CD14-positive monocyte (primary cell): ENCODE measurements at regions not wholly inside any gene's neighbourhood (a gene's known extent, or its start where the extent isn't known, plus 50 kb on each side); places are given as distances from the start of the nearest gene placed in this dataset.

Experiments used
- DNase-seq, 3 donors: peaks; one replicate each; pipeline ENCODE4 v3.0.0-alpha.2; 2011 to 2022
- H2AFZ ChIP-seq: 2 replicates; pipeline ENCODE4 v1.6.0; 2012; ENCODE audit warnings: mild to moderate bottlenecking, low read depth, low read length, inconsistent platforms; ENCODE audit not compliant: insufficient read depth, poor library complexity, severe bottlenecking
- H3K27ac ChIP-seq, 2 donors: 1 replicate in 1 of 2; 2 replicates in 1 of 2; pipeline ENCODE4 v1.5.1; 2012 to 2013; ENCODE audit warnings: low read length in 2 of 2, control low read depth in 1 of 2, inconsistent platforms in 1 of 2, low read depth in 1 of 2, mild to moderate bottlenecking in 1 of 2
- H3K27me3 ChIP-seq, 2 donors: one replicate each; pipeline versions ENCODE4 v1.6.0 to v1.6.1; 2011 to 2013; ENCODE audit warnings: low read length in 2 of 2; ENCODE audit not compliant: control insufficient read depth in 2 of 2, insufficient read depth in 2 of 2
- H3K36me3 ChIP-seq, 2 donors: replicated peaks in 1 of 2; 1 replicate in 1 of 2; 2 replicates in 1 of 2; pipeline versions ENCODE4 v1.5.1 to v1.6.1; 2012 to 2013; ENCODE audit warnings: low read length in 2 of 2, control low read depth in 1 of 2, inconsistent platforms in 1 of 2, mild to moderate bottlenecking in 1 of 2; ENCODE audit not compliant: insufficient read depth in 2 of 2, control insufficient read depth in 1 of 2
- H3K4me1 ChIP-seq, 2 donors: 1 replicate in 1 of 2; 2 replicates in 1 of 2; pipeline versions ENCODE4 v1.5.1 to v1.6.1; 2012 to 2013; ENCODE audit warnings: low read length in 2 of 2, control low read depth in 1 of 2, inconsistent platforms in 1 of 2, mild to moderate bottlenecking in 1 of 2, moderate library complexity in 1 of 2; ENCODE audit not compliant: insufficient read depth in 2 of 2, control insufficient read depth in 1 of 2
- H3K4me2 ChIP-seq: replicated peaks from 2 replicates; pipeline ENCODE3; 2012; ENCODE audit warnings: low read length, moderate library complexity, mild to moderate bottlenecking; ENCODE audit not compliant: poor library complexity, severe bottlenecking; ENCODE audit errors: extremely low read depth
- H3K4me3 ChIP-seq, 3 experiments: fragments of 200-600 bp in 1 of 3; sonication (generic) in 1 of 3; replicated peaks in 1 of 3; 1 replicate in 2 of 3; 2 replicates in 1 of 3; pipeline ENCODE4 v1.5.1; 2011 to 2013; ENCODE audit warnings: low read length in 3 of 3, mild to moderate bottlenecking in 3 of 3, control low read depth in 2 of 3, low read depth in 2 of 3, inconsistent platforms in 1 of 3, moderate library complexity in 1 of 3
- H3K79me2 ChIP-seq: 2 replicates; pipeline ENCODE4 v1.6.0; 2012; ENCODE audit warnings: mild to moderate bottlenecking, control low read depth, inconsistent platforms, low read length, moderate library complexity; ENCODE audit not compliant: insufficient read depth
- H3K9ac ChIP-seq: 2 replicates; pipeline ENCODE4 v1.6.0; 2017; ENCODE audit warnings: low read length, mild to moderate bottlenecking; ENCODE audit not compliant: insufficient read depth, poor library complexity, severe bottlenecking
- H3K9me3 ChIP-seq, 2 donors: replicated peaks in 1 of 2; 1 replicate in 1 of 2; 2 replicates in 1 of 2; pipeline versions ENCODE4 v1.5.1 to v1.6.1; 2012 to 2013; ENCODE audit warnings: low read length in 2 of 2, control low read depth in 1 of 2; ENCODE audit not compliant: control insufficient read depth in 1 of 2, insufficient read depth in 1 of 2
- H4K20me1 ChIP-seq: 2 replicates; pipeline ENCODE4 v1.6.0; 2012; ENCODE audit warnings: mild to moderate bottlenecking, low read length, control low read depth, moderate library complexity; ENCODE audit not compliant: insufficient read depth
- H3K27ac Mint-ChIP-seq, 7 donors: one replicate each; pipeline ENCODE4 v1.8.0; 2020; ENCODE audit warnings: mild to moderate bottlenecking in 7 of 7, mixed read lengths in 7 of 7, moderate library complexity in 6 of 7, inconsistent platforms in 2 of 7
- H3K27me3 Mint-ChIP-seq, 3 donors: one replicate each; pipeline ENCODE4 v1.8.0; 2021 to 2022; ENCODE audit warnings: low read depth in 3 of 3, mild to moderate bottlenecking in 3 of 3, mixed read lengths in 3 of 3, moderate library complexity in 3 of 3, inconsistent platforms in 1 of 3
- H3K36me3 Mint-ChIP-seq, 2 donors: one replicate each; pipeline ENCODE4 v1.8.0; 2020; ENCODE audit warnings: mixed read lengths in 2 of 2, inconsistent platforms in 1 of 2, mild to moderate bottlenecking in 1 of 2
- H3K4me1 Mint-ChIP-seq: one replicate; pipeline ENCODE4 v1.8.0; 2020; ENCODE audit warnings: mild to moderate bottlenecking, mixed read lengths
- H3K4me3 Mint-ChIP-seq, 2 donors: one replicate each; pipeline ENCODE4 v1.8.0; 2020; ENCODE audit warnings: mild to moderate bottlenecking in 2 of 2, mixed read lengths in 2 of 2, moderate library complexity in 1 of 2
- H3K9me3 Mint-ChIP-seq, 7 donors: one replicate each; pipeline ENCODE4 v1.8.0; 2020 to 2022; ENCODE audit warnings: mixed read lengths in 7 of 7, mild to moderate bottlenecking in 6 of 7, moderate library complexity in 6 of 7, inconsistent platforms in 2 of 7
- WGBS: methylation state at CpG from one replicate; pipeline ENCODE4 v1.1.5; 2013; ENCODE audit warnings: missing lambda C conversion rate; ENCODE audit not compliant: insufficient coverage; 5-methylcytosine and 5-hydroxymethylcytosine counted together
- intact Hi-C, 2 donors: fragments of 100-400 bp; cut with micrococcal nuclease; formaldehyde crosslinking; loops; one replicate each; pipeline versions ENCODE4 v1.15.0 to v1.15.1; 2023
- TF ChIP-seq, protein P1 (sequence below): fragments of 200-600 bp; IDR thresholded peaks from one replicate; pipeline ENCODE4 v1.8.0; 2022; ENCODE audit warnings: antibody characterized with exemption, mild to moderate bottlenecking

GRCh38 chr16:80208015-80208414 lies 332.8 kb upstream of the DYNLRB2 start:
- H3K36me3 ChIP-seq: no peaks in the 10 kb centered on the region
- no peak overlapping the region for H3K4me3 Mint-ChIP-seq
- H3K9me3 Mint-ChIP-seq: peaks cover 0 to 6% (median 2%) of the 10 kb centered on the region in 7 donors
- H2AFZ ChIP-seq: no peak overlapping the region
- no peaks in the 10 kb centered on the region for H3K36me3 Mint-ChIP-seq
- no peaks in the 10 kb centered on the region for H4K20me1 ChIP-seq
- H3K27ac ChIP-seq: no peak overlapping the region
- TF ChIP-seq, protein P1, sequence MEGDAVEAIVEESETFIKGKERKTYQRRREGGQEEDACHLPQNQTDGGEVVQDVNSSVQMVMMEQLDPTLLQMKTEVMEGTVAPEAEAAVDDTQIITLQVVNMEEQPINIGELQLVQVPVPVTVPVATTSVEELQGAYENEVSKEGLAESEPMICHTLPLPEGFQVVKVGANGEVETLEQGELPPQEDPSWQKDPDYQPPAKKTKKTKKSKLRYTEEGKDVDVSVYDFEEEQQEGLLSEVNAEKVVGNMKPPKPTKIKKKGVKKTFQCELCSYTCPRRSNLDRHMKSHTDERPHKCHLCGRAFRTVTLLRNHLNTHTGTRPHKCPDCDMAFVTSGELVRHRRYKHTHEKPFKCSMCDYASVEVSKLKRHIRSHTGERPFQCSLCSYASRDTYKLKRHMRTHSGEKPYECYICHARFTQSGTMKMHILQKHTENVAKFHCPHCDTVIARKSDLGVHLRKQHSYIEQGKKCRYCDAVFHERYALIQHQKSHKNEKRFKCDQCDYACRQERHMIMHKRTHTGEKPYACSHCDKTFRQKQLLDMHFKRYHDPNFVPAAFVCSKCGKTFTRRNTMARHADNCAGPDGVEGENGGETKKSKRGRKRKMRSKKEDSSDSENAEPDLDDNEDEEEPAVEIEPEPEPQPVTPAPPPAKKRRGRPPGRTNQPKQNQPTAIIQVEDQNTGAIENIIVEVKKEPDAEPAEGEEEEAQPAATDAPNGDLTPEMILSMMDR: no peak
- no peaks in the 10 kb centered on the region for H3K9me3 ChIP-seq
- no peaks in the 10 kb centered on the region for H3K79me2 ChIP-seq
- WGBS: no CpG with 5 or more reads among the region's 2 CpGs
- no peak overlapping the region for H3K27ac Mint-ChIP-seq
- no peaks in the 10 kb centered on the region for H3K4me1 Mint-ChIP-seq
- H3K4me2 ChIP-seq: no peak overlapping the region
- no peak for DNase-seq
- no peaks in the 10 kb centered on the region for H3K27me3 ChIP-seq
- H3K27me3 Mint-ChIP-seq: no peaks in the 10 kb centered on the region
- H3K9ac ChIP-seq: no peak overlapping the region
- no peaks in the 10 kb centered on the region for H3K4me1 ChIP-seq
- no peak overlapping the region for H3K4me3 ChIP-seq
- intact Hi-C loops: no loop called here

GRCh38 chr16:80203821-80204220 lies 337.0 kb upstream of the DYNLRB2 start:
- Mint-ChIP-seq H3K27me3 (no peaks in the 10 kb centered on the region), H3K9me3 (peaks cover 0 to 5% (median 1%) of the 10 kb centered on the region in 7 donors), H3K4me3 (no peak overlapping the region), H3K36me3 (no peaks in the 10 kb centered on the region), H3K27ac (no peak overlapping the region), H3K4me1 (no peaks in the 10 kb centered on the region)
- no peak overlapping the region for H3K4me2 ChIP-seq
- TF ChIP-seq, protein P1: no peak
- H2AFZ ChIP-seq: no peak overlapping the region
- no peak overlapping the region for H3K27ac ChIP-seq
- no peaks in the 10 kb centered on the region for H3K9me3 ChIP-seq
- no peak overlapping the region for H3K9ac ChIP-seq
- no peak overlapping the region for H3K4me3 ChIP-seq
- intact Hi-C loops: no loop called here
- 94% methylated on average over 2 of the region's 3 CpGs for WGBS
- H3K4me1 ChIP-seq: no peaks in the 10 kb centered on the region
- no peaks in the 10 kb centered on the region for H4K20me1 ChIP-seq
- no peaks in the 10 kb centered on the region for H3K27me3 ChIP-seq
- DNase-seq: no peak
- H3K36me3 ChIP-seq: no peaks in the 10 kb centered on the region
- H3K79me2 ChIP-seq: no peaks in the 10 kb centered on the region
